HCT116 (cell line): ENCODE measurements at regions not wholly inside any gene's neighbourhood (a gene's known extent, or its start where the extent isn't known, plus 50 kb on each side); places are given as distances from the start of the nearest gene placed in this dataset.

Experiments used
- ATAC-seq: fragments of 200-7000 bp; cut with Tn5 transposase; 2 replicates; pipeline ENCODE4 v1.9.1; 2020; ENCODE audit warnings: mild to moderate bottlenecking, moderate library complexity
- BruUV-seq: library from RNA; stranded (reverse); fragments of 400-500 nt; replicated peaks from 2 replicates; lab custom pipeline; 2021; lab: Mats Ljungman, UMichigan
- CTCF ChIA-PET: fragments of 300-600 bp; sonication (Branson Sonifier 250); formaldehyde crosslinking; loops from one replicate; lab custom pipeline; 2021; ENCODE audit warnings: antibody characterized with exemption; lab: Charles Lee
- POLR2A ChIA-PET: fragments of 300-600, 350-600 bp; sonication (Branson Sonifier 250); formaldehyde crosslinking; loops from one replicate; lab custom pipeline; 2021; ENCODE audit warnings: antibody characterized with exemption; lab: Charles Lee
- RAD21 ChIA-PET, 2 experiments: fragments of 300-600 bp; sonication (Branson Sonifier 250); formaldehyde crosslinking; loops; one replicate each; lab custom pipeline; 2023; ENCODE audit warnings: low total read pairs in 2 of 2; ENCODE audit not compliant: uncharacterized antibody in 2 of 2, unreplicated experiment in 2 of 2, low non-redundant PET in 1 of 2; lab: Charles Lee
- DNase-seq: peaks from one replicate; pipeline ENCODE4 v3.0.0-alpha.2; 2010; ENCODE audit warnings: low read depth, low spot score
- H2AFZ ChIP-seq: fragments of 200-600 bp; shearing (Covaris generic), sonication (generic); 2 replicates; pipeline ENCODE4 v1.6.1; 2017; ENCODE audit warnings: low read depth, mixed run types, mixed read lengths, antibody characterized with exemption, low read length; ENCODE audit not compliant: poor library complexity, severe bottlenecking
- H3K27ac ChIP-seq: 2 replicates; pipeline ENCODE4 v1.5.1; 2012; ENCODE audit warnings: low read depth, low read length
- H3K27me3 ChIP-seq: fragments of 200-600 bp; sonication (generic); 2 replicates; pipeline ENCODE4 v1.6.1; 2016; ENCODE audit warnings: mixed run types, low read length, mixed read lengths; ENCODE audit not compliant: insufficient read depth
- H3K36me3 ChIP-seq, 2 experiments: fragments of 200-500 bp in 1 of 2; fragments of 200-600 bp in 1 of 2; sonication (Bioruptor generic) in 1 of 2; sonication (generic) in 1 of 2; 2 replicates each; pipeline versions ENCODE4 v1.5.1 to v1.6.1; 2014 to 2016; ENCODE audit warnings: low read length in 2 of 2, inconsistent platforms in 1 of 2, mixed read lengths in 1 of 2, mixed run types in 1 of 2; ENCODE audit not compliant: insufficient read depth in 2 of 2, control insufficient read depth in 1 of 2
- H3K4me1 ChIP-seq, 2 experiments: fragments of 200-600 bp in 1 of 2; sonication (generic) in 1 of 2; 2 replicates each; pipeline versions ENCODE4 v1.5.1 to v1.6.1; 2012 to 2017; ENCODE audit warnings: low read length in 2 of 2, inconsistent platforms in 1 of 2, mild to moderate bottlenecking in 1 of 2, mixed read lengths in 1 of 2, mixed run types in 1 of 2, moderate library complexity in 1 of 2; ENCODE audit not compliant: insufficient read depth in 2 of 2, control insufficient read depth in 1 of 2
- H3K4me2 ChIP-seq: fragments of 200-600 bp; sonication (generic); 2 replicates; pipeline ENCODE4 v1.6.1; 2017; ENCODE audit warnings: mixed run types, low read length, mixed read lengths
- H3K4me3 ChIP-seq, 2 experiments: fragments of 200-600 bp in 1 of 2; sonication (generic) in 1 of 2; replicated peaks in 1 of 2; 2 replicates each; pipeline ENCODE4 v1.5.1; 2011 to 2016; ENCODE audit warnings: low read length in 2 of 2, control low read depth in 1 of 2, low read depth in 1 of 2, mild to moderate bottlenecking in 1 of 2, mixed read lengths in 1 of 2, mixed run types in 1 of 2
- H3K79me2 ChIP-seq: fragments of 200-600 bp; sonication (generic); 2 replicates; pipeline ENCODE4 v1.6.1; 2017; ENCODE audit warnings: mild to moderate bottlenecking, mixed run types, low read length, moderate library complexity, mixed read lengths; ENCODE audit not compliant: insufficient read depth
- H3K9ac ChIP-seq: fragments of 200-600 bp; sonication (generic); 2 replicates; pipeline ENCODE4 v1.6.1; 2016; ENCODE audit warnings: low read length, mixed read lengths
- H3K9me2 ChIP-seq: fragments of 200-600 bp; sonication (generic), shearing (Covaris generic); 2 replicates; pipeline ENCODE4 v1.6.1; 2017; ENCODE audit warnings: mixed run types, mild to moderate bottlenecking, moderate library complexity; ENCODE audit not compliant: insufficient read depth
- H3K9me3 ChIP-seq, 2 experiments: fragments of 200-500 bp in 1 of 2; fragments of 200-600 bp in 1 of 2; sonication (Bioruptor generic) in 1 of 2; sonication (generic) in 1 of 2; 2 replicates each; pipeline ENCODE4 v1.6.1; 2014 to 2017; ENCODE audit warnings: low read length in 2 of 2, mixed read lengths in 2 of 2, inconsistent platforms in 1 of 2, low read depth in 1 of 2, mild to moderate bottlenecking in 1 of 2, mixed run types in 1 of 2, moderate library complexity in 1 of 2; ENCODE audit not compliant: control insufficient read depth in 1 of 2, insufficient read depth in 1 of 2
- H4K20me1 ChIP-seq: fragments of 200-600 bp; sonication (generic), shearing (Covaris generic); 2 replicates; pipeline ENCODE4 v1.6.1; 2017; ENCODE audit warnings: mixed run types, mild to moderate bottlenecking, moderate library complexity; ENCODE audit not compliant: insufficient read depth
- CBX3 ChIP-seq: IDR thresholded peaks from 2 replicates; pipeline ENCODE4 v1.6.1; 2012; ENCODE audit warnings: low read depth
- CEBPB ChIP-seq: IDR thresholded peaks from 2 replicates; pipeline ENCODE4 v1.6.1; 2012; ENCODE audit warnings: low read depth
- EGR1 ChIP-seq: IDR thresholded peaks from 2 replicates; pipeline ENCODE4 v1.6.1; 2012; ENCODE audit warnings: low read depth
- ELF1 ChIP-seq: IDR thresholded peaks from 2 replicates; pipeline ENCODE4 v1.6.1; 2012; ENCODE audit warnings: low read depth, borderline replicate concordance
- EZH2phosphoT487 ChIP-seq: fragments of 200-600 bp; IDR thresholded peaks from 2 replicates; pipeline ENCODE4 v1.6.1; 2018; ENCODE audit warnings: antibody characterized with exemption, borderline replicate concordance
- FOSL1 ChIP-seq: IDR thresholded peaks from 2 replicates; pipeline ENCODE4 v1.6.1; 2012; ENCODE audit warnings: low read depth
- JUND ChIP-seq: IDR thresholded peaks from 2 replicates; pipeline ENCODE4 v1.6.1; 2012
- POLR2AphosphoS5 ChIP-seq: IDR thresholded peaks from 2 replicates; pipeline ENCODE4 v1.6.1; 2011; ENCODE audit warnings: mild to moderate bottlenecking, low read depth, low read length, moderate library complexity
- SIN3A ChIP-seq: IDR thresholded peaks from 2 replicates; pipeline ENCODE4 v1.6.1; 2012; ENCODE audit warnings: low read depth
- SP1 ChIP-seq: IDR thresholded peaks from 2 replicates; pipeline ENCODE4 v1.6.1; 2012; ENCODE audit warnings: low read depth
- SRF ChIP-seq: IDR thresholded peaks from 2 replicates; pipeline ENCODE4 v1.6.1; 2012; ENCODE audit warnings: low read depth
- TCF7L2 ChIP-seq: IDR thresholded peaks from 2 replicates; pipeline ENCODE4 v1.7.0; 2011; ENCODE audit warnings: borderline replicate concordance, inconsistent platforms; ENCODE audit not compliant: insufficient read depth, insufficient read length; ENCODE audit errors: extremely low read depth
- YY1 ChIP-seq: IDR thresholded peaks from 2 replicates; pipeline ENCODE4 v1.6.1; 2011; ENCODE audit warnings: low read length, low read depth, moderate library complexity, mild to moderate bottlenecking; ENCODE audit not compliant: insufficient replicate concordance; ENCODE audit errors: extremely low read depth
- intact Hi-C: fragments of 100-400 bp; cut with micrococcal nuclease; formaldehyde crosslinking; loops from 2 replicates; pipeline ENCODE4 v1.10.0; 2022
- TF ChIP-seq, protein P1 (sequence below): IDR thresholded peaks from 2 replicates; pipeline ENCODE4 v1.6.1; 2012
- TF ChIP-seq, protein P2 (sequence below): IDR thresholded peaks from 2 replicates; pipeline ENCODE4 v1.6.1; 2012
- TF ChIP-seq, protein P3 (sequence below): IDR thresholded peaks from 2 replicates; pipeline ENCODE4 v1.6.1; 2011; ENCODE audit warnings: mild to moderate bottlenecking, low read length, moderate library complexity; ENCODE audit not compliant: insufficient replicate concordance; ENCODE audit errors: extremely low read depth

DNA sequence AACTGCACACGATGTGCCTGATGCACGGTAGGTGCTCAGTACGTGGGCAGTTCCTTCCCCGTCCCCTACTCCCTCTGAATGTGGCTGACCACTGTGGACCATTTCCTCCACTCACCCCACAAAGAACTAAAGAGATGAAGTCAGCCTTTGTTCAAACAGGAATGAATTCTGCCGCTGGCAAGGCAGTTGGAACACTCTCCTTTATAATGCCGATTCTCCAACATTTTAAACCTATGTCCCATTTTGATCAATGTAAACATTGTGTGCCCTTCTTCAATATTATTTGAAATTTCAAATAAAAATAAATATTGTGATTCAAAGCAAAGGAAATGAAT is 57.5 kb upstream of the MEF2A start:
- Histone ChIP-seq H3K27ac (no peak overlapping the region), H3K4me1 (peaks cover 0 to 9% of the 10 kb centered on the region in 2 experiments; a peak in 1 of 4 replicates)
- TF ChIP-seq CBX3 (no peak), SIN3A (no peak), SRF (no peak), FOSL1 (no peak), YY1 (no peak), CEBPB (no peak), POLR2AphosphoS5 (no peak), SP1 (no peak), EZH2phosphoT487 (no peak), JUND (no peak), ELF1 (no peak), EGR1 (no peak), TCF7L2 (no peak)
- TF ChIP-seq, protein P1, sequence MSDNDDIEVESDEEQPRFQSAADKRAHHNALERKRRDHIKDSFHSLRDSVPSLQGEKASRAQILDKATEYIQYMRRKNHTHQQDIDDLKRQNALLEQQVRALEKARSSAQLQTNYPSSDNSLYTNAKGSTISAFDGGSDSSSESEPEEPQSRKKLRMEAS = no peak
- TF ChIP-seq, protein P2, sequence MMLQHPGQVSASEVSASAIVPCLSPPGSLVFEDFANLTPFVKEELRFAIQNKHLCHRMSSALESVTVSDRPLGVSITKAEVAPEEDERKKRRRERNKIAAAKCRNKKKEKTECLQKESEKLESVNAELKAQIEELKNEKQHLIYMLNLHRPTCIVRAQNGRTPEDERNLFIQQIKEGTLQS = no peak
- TF ChIP-seq, protein P3, sequence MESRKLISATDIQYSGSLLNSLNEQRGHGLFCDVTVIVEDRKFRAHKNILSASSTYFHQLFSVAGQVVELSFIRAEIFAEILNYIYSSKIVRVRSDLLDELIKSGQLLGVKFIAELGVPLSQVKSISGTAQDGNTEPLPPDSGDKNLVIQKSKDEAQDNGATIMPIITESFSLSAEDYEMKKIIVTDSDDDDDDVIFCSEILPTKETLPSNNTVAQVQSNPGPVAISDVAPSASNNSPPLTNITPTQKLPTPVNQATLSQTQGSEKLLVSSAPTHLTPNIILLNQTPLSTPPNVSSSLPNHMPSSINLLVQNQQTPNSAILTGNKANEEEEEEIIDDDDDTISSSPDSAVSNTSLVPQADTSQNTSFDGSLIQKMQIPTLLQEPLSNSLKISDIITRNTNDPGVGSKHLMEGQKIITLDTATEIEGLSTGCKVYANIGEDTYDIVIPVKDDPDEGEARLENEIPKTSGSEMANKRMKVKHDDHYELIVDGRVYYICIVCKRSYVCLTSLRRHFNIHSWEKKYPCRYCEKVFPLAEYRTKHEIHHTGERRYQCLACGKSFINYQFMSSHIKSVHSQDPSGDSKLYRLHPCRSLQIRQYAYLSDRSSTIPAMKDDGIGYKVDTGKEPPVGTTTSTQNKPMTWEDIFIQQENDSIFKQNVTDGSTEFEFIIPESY = no peak
- TF ChIP-seq, all 23 proteins: peak for 0
- Histone ChIP-seq H2AFZ (no peak overlapping the region), H3K27me3 (no peaks in the 10 kb centered on the region), H4K20me1 (no peaks in the 10 kb centered on the region), H3K9ac (no peak overlapping the region), H3K9me2 (no peaks in the 10 kb centered on the region), H3K4me3 (no peak overlapping the region), H3K9me3 (no peaks in the 10 kb centered on the region), H3K36me3 (no peaks in the 10 kb centered on the region), H3K4me2 (no peak overlapping the region), H3K79me2 (no peaks in the 10 kb centered on the region)
- no TSS peak for BruUV-seq
- CTCF ChIA-PET = no interaction called here
- intact Hi-C loops = no loop called here
- POLR2A ChIA-PET = no interaction called here
- DNase-seq (no peak), ATAC-seq (no peak)
- RAD21 ChIA-PET = no interaction called here
